Left cardiac atrium (tissue), 4 donors: ENCODE measurements at regions not wholly inside any gene's neighbourhood (a gene's known extent, or its start where the extent isn't known, plus 50 kb on each side); places are given as distances from the start of the nearest gene placed in this dataset.

ENCODE experiments used
- ATAC-seq, 2 donors: fragments of 200-7000 bp; cut with Tn5 transposase; one replicate each; pipeline ENCODE4 v1.9.1; 2020; ENCODE audit warnings: mild to moderate bottlenecking in 2 of 2, moderate library complexity in 2 of 2
- DNase-seq: peaks from one replicate; pipeline ENCODE4 v3.0.0-alpha.2; 2020
- intact Hi-C, 2 donors: fragments of 100-400 bp; cut with DNase I; formaldehyde crosslinking; loops; one replicate each; pipeline versions ENCODE4 v1.14.1 to v1.15.1; 2022 to 2023
- donor health status: DM: no; HTN: yes; CAD: no.
- donor health status: DM: no; HTN: yes; CAD: no; lungs with severe emphysema.
- donor health status: DM: yes; HTN: yes; CAD: no.
- donor health status: Dilated cardiomyopathy.

- intact Hi-C loops: no loop called here
- no peak for DNase-seq
- ATAC-seq: no peak
These were observed 167.9 kb downstream of the NUAK1 start for GRCh38 chr12:105970885-105971284.

- DNase-seq: no peak
- no peak for ATAC-seq
- intact Hi-C loops: no loop called here
These were observed 164.0 kb downstream of the NUAK1 start for GRCh38 chr12:105974738-105975137.

- ATAC-seq (no peak), DNase-seq (no peak)
- intact Hi-C loops: no loop called here
These were observed 163.4 kb downstream of the NUAK1 start for GRCh38 chr12:105975351-105975750.

- DNase-seq: no peak
- intact Hi-C loops: no loop called here
- ATAC-seq: no peak
These were observed 161.5 kb downstream of the NUAK1 start for GRCh38 chr12:105977236-105977635.

GRCh38 chr12:105977652-105978051 is 161.1 kb downstream of the NUAK1 start:
- intact Hi-C loops: no loop called here
- no peak for DNase-seq
- ATAC-seq: no peak

GRCh38 chr12:105978276-105978675 is 160.5 kb downstream of the NUAK1 start:
- no peak for DNase-seq
- intact Hi-C loops: no loop called here
- no peak for ATAC-seq

- ATAC-seq: no peak
- intact Hi-C loops: no loop called here
- DNase-seq: no peak
These were observed 160.1 kb downstream of the NUAK1 start for GRCh38 chr12:105978686-105979085.

GRCh38 chr12:105980085-105980484 is 158.7 kb downstream of the NUAK1 start:
- no peak for DNase-seq
- intact Hi-C loops: no loop called here
- ATAC-seq: no peak

GRCh38 chr12:105980533-105980932 is 158.2 kb downstream of the NUAK1 start:
- intact Hi-C loops: no loop called here
- ATAC-seq: no peak
- no peak for DNase-seq

- peak; percentile 89 to 96 for ATAC-seq
- DNase-seq: peak; percentile 36
These were observed 156.7 kb downstream of the NUAK1 start for GRCh38 chr12:105982022-105982421.

GRCh38 chr12:105983622-105984320 is 155.0 kb downstream of the NUAK1 start:
- intact Hi-C loops: no loop called here
- ATAC-seq (no peak), DNase-seq (no peak)

More at GRCh38 chr12:105982022-105982421, 156.7 kb downstream of the NUAK1 start:
- intact Hi-C loops: no loop called here

- ATAC-seq (no peak), DNase-seq (no peak)
- intact Hi-C loops: no loop called here
These were observed 153.4 kb downstream of the NUAK1 start for GRCh38 chr12:105985383-105985782.

GRCh38 chr12:105986779-105987684 is 151.7 kb downstream of the NUAK1 start:
- intact Hi-C loops: no loop called here
- DNase-seq (no peak), ATAC-seq (peak in 1 of 2 donors; percentile 71)

GRCh38 chr12:105987685-105988035 is 151.1 kb downstream of the NUAK1 start:
- intact Hi-C loops: no loop called here
- DNase-seq (no peak), ATAC-seq (no peak)

- ATAC-seq (peak; percentile 15 to 59), DNase-seq (no peak)
- intact Hi-C loops: no loop called here
These were observed 145.7 kb downstream of the NUAK1 start for GRCh38 chr12:105992849-105993740.

- intact Hi-C loops: no loop called here
- ATAC-seq: no peak
- DNase-seq: no peak
These were observed 144.8 kb downstream of the NUAK1 start for GRCh38 chr12:105993766-105994555.

- DNase-seq: no peak
- no peak for ATAC-seq
- intact Hi-C loops: no loop called here
These were observed 142.8 kb downstream of the NUAK1 start for GRCh38 chr12:105995961-105996431.

GRCh38 chr12:105998561-105998960 is 140.2 kb downstream of the NUAK1 start:
- DNase-seq (no peak), ATAC-seq (no peak)
- intact Hi-C loops: no loop called here
